OCI-LY7 (cell line): ENCODE measurements at regions not wholly inside any gene's neighbourhood (a gene's known extent, or its start where the extent isn't known, plus 50 kb on each side); places are given as distances from the start of the nearest gene placed in this dataset.

Source experiments
- BruUV-seq: library from RNA; stranded (reverse); fragments of 400-500 nt; replicated peaks from 2 replicates; lab custom pipeline; 2021; lab: Mats Ljungman, UMichigan
- CTCF ChIA-PET: fragments of 300-600 bp; sonication (Branson Sonifier 250); formaldehyde crosslinking; loops from one replicate; lab custom pipeline; 2022; ENCODE audit warnings: antibody characterized with exemption; ENCODE audit not compliant: unreplicated experiment; lab: Charles Lee
- POLR2A ChIA-PET: fragments of 300-600 bp; sonication (Branson Sonifier 250); formaldehyde crosslinking; loops from one replicate; lab custom pipeline; 2022; ENCODE audit warnings: antibody characterized with exemption; lab: Charles Lee
- DNase-seq: peaks from one replicate; pipeline ENCODE4 v3.0.0-alpha.2; 2015; ENCODE audit warnings: low spot score
- H2AFZ ChIP-seq: fragments of 200-600 bp; sonication (generic), shearing (Covaris generic); 2 replicates; pipeline ENCODE4 v1.6.1; 2014; ENCODE audit warnings: mild to moderate bottlenecking, antibody characterized with exemption, low read length, moderate library complexity
- H3K27ac ChIP-seq: fragments of 200-600 bp; sonication (generic); 2 replicates; pipeline ENCODE4 v1.5.1; 2014; ENCODE audit warnings: mixed run types, low read depth, mild to moderate bottlenecking, moderate library complexity, low read length, inconsistent platforms; ENCODE audit not compliant: poor library complexity, severe bottlenecking
- H3K36me3 ChIP-seq: fragments of 200-600 bp; sonication (generic); 2 replicates; pipeline ENCODE4 v1.6.1; 2014; ENCODE audit warnings: mild to moderate bottlenecking, antibody characterized with exemption, low read length, moderate library complexity, mixed read lengths; ENCODE audit not compliant: insufficient read depth
- H3K4me1 ChIP-seq: fragments of 200-600 bp; sonication (generic); 2 replicates; pipeline ENCODE4 v1.5.1; 2014; ENCODE audit warnings: mild to moderate bottlenecking, low read length; ENCODE audit not compliant: insufficient read depth, poor library complexity, severe bottlenecking
- H3K4me2 ChIP-seq: fragments of 200-600 bp; sonication (generic); 2 replicates; pipeline ENCODE4 v1.6.1; 2014; ENCODE audit warnings: mild to moderate bottlenecking, low read length
- H3K4me3 ChIP-seq: fragments of 200-600 bp; sonication (generic); 2 replicates; pipeline ENCODE4 v1.5.1; 2014; ENCODE audit warnings: mild to moderate bottlenecking, low read depth, low read length; ENCODE audit not compliant: poor library complexity, severe bottlenecking
- H3K79me2 ChIP-seq: fragments of 200-600 bp; sonication (generic); 2 replicates; pipeline ENCODE4 v1.6.1; 2016; ENCODE audit warnings: low read depth, mild to moderate bottlenecking, low read length, moderate library complexity, mixed read lengths; ENCODE audit not compliant: insufficient read depth
- H3K9me2 ChIP-seq: fragments of 200-600 bp; sonication (generic); 2 replicates; pipeline ENCODE4 v1.6.1; 2016; ENCODE audit warnings: mild to moderate bottlenecking, low read length, mixed read lengths; ENCODE audit not compliant: insufficient read depth
- H3K9me3 ChIP-seq: fragments of 200-600 bp; sonication (generic); 2 replicates; pipeline ENCODE4 v1.6.1; 2014; ENCODE audit warnings: mild to moderate bottlenecking, mixed run types, low read length, mixed read lengths
- H4K20me1 ChIP-seq: fragments of 200-600 bp; sonication (generic); 2 replicates; pipeline ENCODE4 v1.6.1; 2014; ENCODE audit warnings: mild to moderate bottlenecking, antibody characterized with exemption, low read length, moderate library complexity, mixed read lengths; ENCODE audit not compliant: insufficient read depth
- EZH2phosphoT487 ChIP-seq: fragments of 200-600 bp; sonication (generic); IDR thresholded peaks from 2 replicates; pipeline ENCODE4 v1.6.1; 2018; ENCODE audit warnings: low read depth, borderline replicate concordance, mild to moderate bottlenecking, mixed run types, antibody characterized with exemption, low read length, moderate library complexity, mixed read lengths
- intact Hi-C: fragments of 100-400 bp; cut with micrococcal nuclease; formaldehyde crosslinking; loops from one replicate; pipeline ENCODE4 v1.10.0; 2022; ENCODE audit not compliant: unreplicated experiment
- TF ChIP-seq, protein P1 (sequence below): fragments of 200-600 bp; sonication (generic); conservative IDR thresholded peaks from 2 replicates; pipeline ENCODE4 v1.5.1; 2014; ENCODE audit warnings: mild to moderate bottlenecking, antibody characterized with exemption, low read length, moderate library complexity, mixed read lengths

DNA sequence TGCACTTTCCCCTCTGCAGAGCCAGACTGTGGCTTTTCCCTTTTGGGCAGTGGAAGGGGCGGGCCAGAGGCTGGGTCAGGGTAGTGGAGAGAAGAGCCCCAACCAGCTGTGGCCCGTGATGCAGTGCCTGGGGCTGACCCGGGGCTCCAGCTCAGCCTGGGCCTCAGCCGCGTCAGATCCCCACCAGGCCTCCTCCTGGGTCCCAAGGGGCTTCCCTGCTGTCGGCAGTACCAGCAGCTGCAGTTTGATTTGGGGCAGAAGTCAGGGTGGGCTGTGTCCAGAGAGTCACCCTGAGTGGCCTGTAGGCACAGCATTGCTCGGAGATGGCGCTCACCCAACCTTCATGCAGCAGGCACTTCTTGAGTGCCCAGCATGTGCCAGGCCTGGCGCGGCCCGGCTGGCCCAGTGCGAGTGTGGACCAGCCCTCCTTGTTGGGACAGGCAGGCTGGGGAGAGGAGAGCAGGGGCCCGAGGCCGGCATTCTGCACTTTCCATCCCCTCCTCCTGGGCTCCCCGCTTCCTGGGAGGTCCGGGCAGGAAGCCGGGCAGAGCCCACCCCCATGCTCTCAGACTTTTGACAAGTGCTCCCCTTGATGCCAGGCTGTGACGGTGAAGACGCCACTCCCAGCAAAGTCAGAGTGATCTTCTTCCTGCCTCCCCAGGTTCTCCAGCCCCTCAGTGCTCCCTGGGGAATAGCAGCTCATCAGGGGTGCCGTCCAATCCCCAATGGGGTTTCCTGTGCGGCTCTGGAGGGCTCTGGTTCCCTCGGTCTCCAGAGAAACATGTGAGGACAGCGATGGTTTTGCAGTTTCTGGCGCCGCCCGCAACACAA is 88.3 kb upstream of the COL5A1 start:
- Histone ChIP-seq H2AFZ (no peak overlapping the region), H3K36me3 (no peaks in the 10 kb centered on the region), H3K9me2 (no peaks in the 10 kb centered on the region), H3K4me2 (no peak overlapping the region), H3K4me3 (no peak overlapping the region), H3K9me3 (no peaks in the 10 kb centered on the region), H3K79me2 (no peaks in the 10 kb centered on the region), H3K27ac (no peak overlapping the region), H4K20me1 (no peaks in the 10 kb centered on the region), H3K4me1 (no peaks in the 10 kb centered on the region)
- CTCF ChIA-PET: no interaction called here
- no peak for DNase-seq
- POLR2A ChIA-PET: no interaction called here
- TF ChIP-seq, protein P1, sequence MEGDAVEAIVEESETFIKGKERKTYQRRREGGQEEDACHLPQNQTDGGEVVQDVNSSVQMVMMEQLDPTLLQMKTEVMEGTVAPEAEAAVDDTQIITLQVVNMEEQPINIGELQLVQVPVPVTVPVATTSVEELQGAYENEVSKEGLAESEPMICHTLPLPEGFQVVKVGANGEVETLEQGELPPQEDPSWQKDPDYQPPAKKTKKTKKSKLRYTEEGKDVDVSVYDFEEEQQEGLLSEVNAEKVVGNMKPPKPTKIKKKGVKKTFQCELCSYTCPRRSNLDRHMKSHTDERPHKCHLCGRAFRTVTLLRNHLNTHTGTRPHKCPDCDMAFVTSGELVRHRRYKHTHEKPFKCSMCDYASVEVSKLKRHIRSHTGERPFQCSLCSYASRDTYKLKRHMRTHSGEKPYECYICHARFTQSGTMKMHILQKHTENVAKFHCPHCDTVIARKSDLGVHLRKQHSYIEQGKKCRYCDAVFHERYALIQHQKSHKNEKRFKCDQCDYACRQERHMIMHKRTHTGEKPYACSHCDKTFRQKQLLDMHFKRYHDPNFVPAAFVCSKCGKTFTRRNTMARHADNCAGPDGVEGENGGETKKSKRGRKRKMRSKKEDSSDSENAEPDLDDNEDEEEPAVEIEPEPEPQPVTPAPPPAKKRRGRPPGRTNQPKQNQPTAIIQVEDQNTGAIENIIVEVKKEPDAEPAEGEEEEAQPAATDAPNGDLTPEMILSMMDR: no peak
- no peak for TF ChIP-seq EZH2phosphoT487
- no TSS peak for BruUV-seq
- intact Hi-C loops: no loop called here

DNA sequence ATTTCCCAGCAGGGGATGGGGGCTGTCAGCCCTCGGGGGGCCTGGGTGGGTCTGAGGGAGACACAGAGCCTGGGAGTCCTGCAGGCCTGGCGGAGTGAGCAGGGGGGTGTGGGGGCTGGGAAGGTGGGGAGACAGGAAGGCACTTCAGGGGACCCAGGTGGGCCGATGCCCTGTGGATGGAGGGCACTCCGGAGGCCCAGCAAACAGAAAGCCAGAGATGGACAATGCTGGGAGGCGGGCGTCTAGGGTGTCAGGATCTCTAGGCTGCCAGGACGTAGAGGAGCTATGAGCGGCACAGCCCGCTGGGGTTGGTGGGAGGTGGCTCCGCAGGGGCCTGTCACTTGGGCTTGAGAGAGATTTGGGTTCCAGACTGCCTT is 87.6 kb upstream of the COL5A1 start:
- H3K36me3 ChIP-seq: no peaks in the 10 kb centered on the region
- H3K4me3 ChIP-seq: no peak overlapping the region
- POLR2A ChIA-PET: no interaction called here
- TF ChIP-seq, protein P1: no peak
- TF ChIP-seq EZH2phosphoT487: no peak
- no peak overlapping the region for H3K27ac ChIP-seq
- CTCF ChIA-PET: no interaction called here
- no peak overlapping the region for H2AFZ ChIP-seq
- H3K9me3 ChIP-seq: no peaks in the 10 kb centered on the region
- no TSS peak for BruUV-seq
- H4K20me1 ChIP-seq: no peaks in the 10 kb centered on the region
- DNase-seq: no peak
- H3K4me2 ChIP-seq: no peak overlapping the region
- intact Hi-C loops: no loop called here
- H3K9me2 ChIP-seq: no peaks in the 10 kb centered on the region
- H3K4me1 ChIP-seq: no peaks in the 10 kb centered on the region
- H3K79me2 ChIP-seq: no peaks in the 10 kb centered on the region

- no peak overlapping the region for H3K4me2 ChIP-seq
- H3K9me2 ChIP-seq: no peaks in the 10 kb centered on the region
- H3K27ac ChIP-seq: no peak overlapping the region
- H3K36me3 ChIP-seq: no peaks in the 10 kb centered on the region
- H3K9me3 ChIP-seq: no peaks in the 10 kb centered on the region
- H3K4me1 ChIP-seq: no peaks in the 10 kb centered on the region
- BruUV-seq: no TSS peak
- intact Hi-C loops: no loop called here
- TF ChIP-seq, protein P1: no peak
- TF ChIP-seq EZH2phosphoT487: no peak
- ChIA-PET POLR2A (no interaction called here), CTCF (no interaction called here)
- DNase-seq: no peak
- no peak overlapping the region for H3K4me3 ChIP-seq
- H4K20me1 ChIP-seq: no peaks in the 10 kb centered on the region
- H3K79me2 ChIP-seq: no peaks in the 10 kb centered on the region
- H2AFZ ChIP-seq: no peak overlapping the region
Measured at GRCh38 chr9:134554373-134555093, 87.1 kb upstream of the COL5A1 start.
